ENCODE measurements at regions not wholly inside any gene's neighbourhood (a gene's known extent, or its start where the extent isn't known, plus 50 kb on each side); places are given as distances from the start of the nearest gene placed in this dataset.

DNA sequence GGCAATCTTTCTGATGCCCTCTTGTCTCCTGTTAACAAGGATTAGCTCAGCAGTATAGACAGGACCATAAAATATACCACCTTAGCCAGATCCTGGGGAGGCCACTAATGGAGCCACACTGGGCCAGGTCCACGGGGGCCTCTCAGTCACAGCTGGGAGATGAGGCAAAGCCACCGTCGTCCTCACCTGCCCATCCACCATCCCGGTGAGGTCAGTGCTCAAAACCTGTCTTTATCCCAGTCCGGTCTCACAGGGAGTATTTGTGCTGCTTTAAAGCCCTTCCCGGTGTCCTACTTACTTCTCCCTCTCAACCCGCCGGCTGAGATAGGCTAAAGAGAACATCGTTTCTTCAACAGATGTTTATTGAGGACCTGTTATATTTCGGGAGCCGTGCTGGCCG, 104.3 kb downstream of the EDN3 start:
- no peak for DNase-seq

DNA sequence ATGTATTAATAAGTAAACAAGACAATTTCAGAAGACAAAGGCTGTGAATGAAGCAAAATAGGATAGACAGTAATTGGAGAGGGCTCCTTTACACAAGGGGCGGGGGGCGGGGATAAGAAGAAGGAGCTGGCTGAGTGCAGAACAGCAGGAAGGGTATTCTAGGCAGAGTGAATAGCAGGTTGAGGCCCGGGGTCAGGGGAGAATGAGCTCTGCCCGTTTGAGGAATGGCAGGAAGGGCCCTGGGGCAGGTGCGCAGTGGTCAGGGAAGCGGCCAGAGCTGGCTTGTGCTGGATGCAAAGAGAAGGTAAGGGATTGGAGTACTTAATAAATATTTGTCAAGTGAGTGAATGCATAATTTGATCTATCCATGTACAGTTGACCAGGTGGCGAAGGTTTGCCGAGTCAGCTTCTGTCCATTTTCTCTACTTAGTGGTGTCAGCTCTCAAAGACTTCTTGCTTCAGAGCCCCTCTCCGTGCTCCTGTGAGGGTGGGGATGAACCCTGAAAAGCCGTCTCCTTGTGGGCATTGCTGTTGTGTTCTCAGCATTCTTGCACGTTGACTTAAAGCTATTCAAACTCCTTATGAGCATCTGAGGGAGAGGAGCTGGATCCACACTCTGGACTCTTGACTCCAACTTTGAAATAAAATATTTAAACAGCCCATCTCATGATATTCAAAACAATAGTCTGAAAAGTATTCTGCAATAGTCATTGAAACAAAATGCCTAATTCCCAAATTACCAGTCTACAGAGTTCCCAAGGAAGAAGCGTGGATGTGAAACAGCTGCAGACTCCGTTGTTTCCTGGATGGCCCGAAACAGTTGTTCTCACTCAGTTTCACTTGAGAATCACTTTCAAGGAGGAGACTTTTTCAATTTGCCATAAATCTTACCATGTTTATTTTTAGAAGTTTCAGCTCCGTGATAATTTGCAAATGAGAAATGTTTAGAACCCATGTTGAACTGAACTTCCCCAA, 105.1 kb downstream of the EDN3 start:
- DNase-seq, result no peak

DNA sequence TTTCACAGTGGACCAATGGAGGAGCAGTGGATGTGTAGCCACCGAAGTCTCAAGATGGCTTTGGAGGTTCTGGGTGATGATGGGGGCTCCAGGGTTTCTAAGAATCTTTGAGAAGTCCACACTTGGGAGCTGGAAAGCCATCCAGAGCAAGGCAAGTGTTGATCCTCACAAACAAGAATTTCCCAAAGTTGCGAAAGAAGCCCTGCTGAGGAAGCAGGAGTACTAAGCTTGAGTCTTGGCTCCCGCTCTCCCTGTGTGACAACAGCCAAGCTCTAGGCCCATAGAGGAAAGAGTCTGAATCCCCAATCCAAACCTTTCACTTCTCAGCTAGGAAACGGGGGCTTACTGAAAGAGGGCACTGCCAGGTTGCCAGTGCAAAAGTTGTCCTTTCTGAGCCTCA, 106.0 kb downstream of the EDN3 start:
- DNase-seq, result peak in 1 of 3 donors; percentile 15

DNA sequence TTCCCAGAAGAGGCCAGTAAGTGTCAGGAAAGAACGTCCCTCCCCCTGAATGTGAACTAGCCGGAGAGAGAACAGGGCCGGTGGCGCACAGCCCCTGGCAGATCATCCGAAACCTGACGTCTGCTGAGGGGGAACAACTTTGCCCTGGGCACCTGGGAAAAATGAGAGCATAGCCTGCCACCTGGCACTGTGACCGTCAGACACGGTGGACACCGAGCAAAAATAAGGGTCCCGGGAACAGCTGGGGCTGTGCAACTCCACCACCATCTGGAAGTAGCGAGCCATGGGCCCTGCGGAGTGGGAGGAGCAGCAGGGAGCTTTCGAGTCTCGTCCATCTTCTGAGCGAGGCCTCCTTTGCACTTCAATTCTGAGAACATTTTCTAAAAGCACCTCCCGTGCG, 110.8 kb downstream of the EDN3 start:
- no peak for DNase-seq

DNA sequence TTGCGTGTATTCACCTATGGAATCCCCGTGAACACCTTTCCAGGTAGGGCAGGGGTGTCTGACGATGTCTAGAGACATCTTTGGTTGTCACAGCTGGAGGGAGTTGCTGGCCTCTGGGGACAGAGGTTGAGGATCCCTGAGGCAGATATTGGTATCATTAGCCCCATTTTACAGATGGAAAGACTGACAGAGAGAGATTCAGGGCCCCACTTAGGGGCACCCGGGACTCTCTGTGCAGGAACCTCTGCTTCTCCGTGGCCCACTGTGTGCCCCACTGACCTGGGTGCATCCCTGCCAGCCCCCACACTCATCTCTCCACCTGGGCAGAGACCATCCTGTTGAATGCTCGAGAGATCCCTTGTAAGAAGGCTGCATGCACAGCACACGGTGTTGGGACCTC, 111.2 kb downstream of the EDN3 start:
- no peak for DNase-seq

DNA sequence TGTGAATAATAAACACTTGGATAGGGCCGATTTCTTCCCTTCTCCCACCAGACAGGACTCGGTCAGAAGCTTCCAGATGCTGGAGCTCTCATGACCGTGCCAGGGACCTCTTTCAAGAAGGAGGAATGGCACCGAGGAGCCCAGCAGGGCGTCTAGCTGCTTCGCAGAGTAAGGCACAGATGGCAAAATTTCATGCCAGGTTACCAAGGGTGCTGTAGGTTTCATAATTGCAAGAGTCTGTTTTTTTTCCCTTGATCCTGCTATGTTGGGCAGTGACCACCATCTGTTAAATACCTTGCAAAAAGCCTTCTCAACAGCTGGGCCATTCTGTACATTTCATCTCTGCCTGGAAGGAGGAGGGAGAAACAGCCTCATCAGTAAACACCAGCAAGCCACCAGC, 111.8 kb downstream of the EDN3 start:
- no peak for DNase-seq

DNA sequence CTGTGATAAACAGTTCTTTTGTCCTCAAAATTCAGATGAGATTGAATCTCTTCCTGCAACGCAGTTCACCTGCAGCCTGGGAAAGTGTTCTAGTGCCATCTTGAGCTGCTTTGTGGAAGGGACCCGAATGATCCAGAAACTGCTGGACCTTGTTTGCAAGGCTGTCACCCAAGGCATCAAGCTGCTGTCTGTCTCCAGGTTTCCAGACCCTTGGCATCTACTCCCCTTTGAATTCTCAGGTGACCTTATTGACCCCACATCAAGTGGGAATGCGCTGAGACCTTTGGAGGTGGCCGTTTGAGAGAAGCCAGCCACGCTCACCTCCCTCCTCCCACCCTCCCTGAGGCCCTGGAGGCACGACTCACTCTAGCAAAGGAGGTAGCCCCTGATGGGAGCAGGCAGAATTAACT, 112.5 kb downstream of the EDN3 start:
- no peak for DNase-seq

DNA sequence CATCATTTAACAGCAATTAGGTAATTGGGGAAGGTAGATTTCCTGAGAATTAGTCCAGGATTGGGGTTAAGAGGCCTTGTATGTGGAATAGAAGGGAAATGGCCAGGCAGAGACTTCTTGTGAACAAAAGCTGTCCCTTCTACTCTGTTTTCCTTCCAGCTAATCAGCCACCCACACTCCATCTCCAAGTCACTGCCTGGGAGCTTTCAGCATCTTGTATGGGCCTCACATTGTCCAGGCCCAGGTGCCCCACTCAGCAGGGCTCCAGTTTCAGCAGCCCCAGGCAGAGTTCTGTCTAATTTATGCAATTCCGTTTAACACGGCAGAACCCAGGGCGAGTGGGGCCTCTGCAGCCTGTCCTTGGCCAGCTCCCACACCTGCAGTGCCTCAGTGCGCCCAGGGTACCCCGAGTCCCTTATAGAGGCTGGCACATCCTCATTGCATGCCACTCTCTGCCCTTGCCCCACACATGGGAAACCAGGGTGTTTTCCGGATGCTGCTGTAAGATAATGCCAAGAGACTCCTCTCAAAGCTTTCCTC, 113.0 kb downstream of the EDN3 start:
- no peak for DNase-seq

DNA sequence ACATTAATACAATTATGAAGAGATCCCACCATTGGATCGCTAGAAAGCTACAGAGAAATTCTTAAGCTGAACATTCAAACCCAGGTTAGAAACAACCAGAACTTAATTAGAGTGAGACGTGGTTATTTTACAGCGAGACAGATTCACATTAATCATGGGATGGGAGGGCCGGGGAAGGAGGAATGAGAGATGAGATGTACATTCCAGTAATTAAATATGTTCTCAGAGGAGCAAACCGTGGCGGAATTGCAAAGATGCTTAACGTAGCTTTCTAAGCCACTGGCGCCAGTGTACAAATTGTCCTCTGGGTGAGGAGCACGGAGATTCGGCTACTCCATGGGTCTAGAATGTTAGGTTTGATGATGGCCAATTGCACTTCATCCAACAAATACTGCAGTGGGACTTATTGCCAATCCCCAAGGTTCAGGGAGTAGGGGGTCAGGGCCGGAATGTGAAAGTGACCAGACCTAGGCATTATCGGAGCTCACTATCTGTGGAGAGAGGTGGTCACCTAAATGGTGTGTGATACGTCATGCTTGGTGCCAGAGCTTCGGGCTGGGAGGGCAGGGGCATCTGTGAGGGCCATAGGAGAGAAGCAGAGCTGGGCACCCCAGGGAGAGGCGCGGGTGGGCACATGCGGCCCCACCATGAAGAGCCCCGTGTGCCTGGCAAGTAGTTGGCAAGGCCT, 114.7 kb downstream of the EDN3 start:
- DNase-seq, result no peak

DNA sequence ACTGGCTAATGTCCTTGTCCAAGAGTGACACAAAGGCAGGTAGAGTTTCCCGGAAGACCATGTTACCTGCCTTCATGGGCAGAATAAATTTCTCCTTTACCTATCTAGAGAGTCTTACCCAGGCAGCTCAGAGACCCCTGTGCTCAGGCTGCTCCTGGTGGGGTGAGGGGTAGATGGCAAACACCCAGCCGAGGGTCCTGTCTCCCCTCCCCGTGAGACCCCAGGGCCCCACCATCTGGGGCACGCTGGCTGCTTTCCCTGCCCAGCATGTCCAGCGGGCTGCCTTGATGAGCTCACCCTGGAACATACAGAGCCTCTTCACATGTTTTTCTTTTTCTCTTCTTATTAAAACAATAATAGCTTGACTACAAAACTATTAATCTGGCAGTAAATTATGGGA, 116.5 kb downstream of the EDN3 start:
- no peak for DNase-seq

DNA sequence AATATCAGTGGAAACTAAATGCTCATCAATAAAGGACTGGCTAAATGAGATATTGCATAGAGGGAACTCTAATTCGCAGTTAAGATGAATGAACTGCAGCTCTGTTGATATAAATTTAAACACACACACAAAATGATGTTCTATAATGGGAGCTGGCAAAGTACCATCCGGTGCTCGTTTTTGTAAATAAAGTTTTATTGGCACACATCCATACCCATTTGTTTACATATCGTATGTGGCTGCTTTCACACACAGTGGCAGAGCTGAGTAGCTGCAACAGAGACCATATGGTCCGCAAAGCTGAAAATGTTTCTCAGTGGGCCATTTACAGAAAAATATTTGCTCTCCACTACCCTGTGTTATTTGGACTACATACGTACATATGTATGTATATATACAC, 120.7 kb downstream of the EDN3 start:
- no peak for DNase-seq

DNA sequence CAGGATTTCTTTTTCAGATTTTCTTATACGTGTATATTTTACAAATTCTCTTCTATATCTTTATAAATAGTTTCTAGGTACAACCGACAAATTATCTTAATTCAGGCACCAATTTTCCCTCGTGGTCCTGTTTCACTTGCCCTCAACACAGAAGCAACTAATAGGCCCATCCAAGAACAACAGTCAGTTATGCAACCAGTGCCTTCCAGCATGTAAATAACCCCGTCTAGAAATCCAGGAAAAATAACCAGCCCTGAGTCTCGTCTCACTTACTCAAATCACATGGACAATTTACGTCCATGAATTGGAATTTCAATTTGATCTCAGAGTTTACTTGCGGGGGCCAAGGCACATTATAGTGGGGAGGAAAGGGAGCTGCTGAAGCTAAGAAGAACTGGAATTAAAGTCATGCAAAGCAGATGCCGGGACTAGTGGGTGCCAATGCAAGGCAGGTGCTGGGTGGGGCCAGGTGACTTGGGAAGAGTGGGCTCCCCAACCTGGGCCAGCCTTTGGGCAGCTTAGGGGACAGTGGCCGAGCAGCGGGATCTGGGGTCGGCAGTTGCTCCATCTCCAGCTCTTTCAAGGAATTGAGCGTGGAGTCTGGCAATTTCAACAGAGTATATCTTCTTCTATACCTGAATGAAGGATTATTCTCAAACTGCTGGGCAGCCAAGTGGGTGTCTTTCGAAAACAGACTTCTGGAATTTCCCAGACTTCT, 121.7 kb downstream of the EDN3 start:
- DNase-seq, result no peak

DNA sequence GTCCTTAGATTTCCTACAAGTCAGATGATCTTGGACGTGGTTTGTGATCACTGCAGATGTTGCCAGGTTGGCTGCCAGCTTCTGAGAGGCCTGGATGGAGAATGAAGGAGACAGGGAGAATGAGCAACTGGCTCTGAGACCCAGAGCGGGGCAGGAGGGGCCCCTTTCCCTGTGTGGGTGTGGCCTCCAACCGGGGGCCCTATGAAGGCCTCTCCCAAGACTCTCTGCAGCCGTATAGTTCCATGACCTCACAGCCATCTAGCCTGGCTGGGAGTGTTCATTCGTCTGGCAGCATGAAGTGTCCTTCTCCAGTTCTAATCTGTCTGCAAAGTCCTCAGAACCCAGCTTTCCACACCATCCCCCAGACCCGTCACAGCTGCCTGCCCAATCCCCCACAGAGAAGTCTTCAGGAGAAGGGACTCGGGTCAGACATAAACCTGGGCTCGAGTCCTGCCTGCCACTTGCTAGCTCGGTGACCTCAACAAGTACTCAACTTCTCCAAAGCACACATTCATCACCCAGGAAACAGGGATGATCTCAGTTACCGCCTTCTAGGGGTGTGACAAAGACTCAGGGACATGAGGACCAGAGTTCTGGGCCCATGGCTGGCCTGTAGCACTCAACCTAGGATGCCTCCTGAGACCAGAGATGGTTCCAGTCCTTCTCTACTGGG, 122.6 kb downstream of the EDN3 start:
- DNase-seq, result peak; percentile 14 to 37 (median 25)

DNA sequence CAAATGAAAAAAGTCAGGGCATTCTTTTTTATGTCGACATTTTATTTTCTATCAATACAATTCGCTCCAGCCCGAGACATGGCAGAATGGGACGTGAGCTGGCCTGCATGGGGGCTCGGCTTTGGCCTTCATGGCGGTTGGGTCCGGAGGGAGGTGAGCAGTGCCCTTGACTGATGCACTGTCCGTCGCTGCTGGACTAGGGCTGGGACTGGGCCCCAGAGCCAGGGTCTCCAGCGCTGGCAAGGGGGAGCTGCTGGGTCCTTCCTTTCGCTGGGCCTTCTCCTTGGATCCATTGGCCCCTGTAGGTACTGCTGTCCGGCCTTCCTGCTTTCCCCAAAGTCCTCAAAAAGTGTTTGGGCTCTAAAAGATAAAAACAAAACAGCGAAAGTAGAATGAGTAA, 124.6 kb downstream of the EDN3 start:
- DNase-seq, result no peak

DNA sequence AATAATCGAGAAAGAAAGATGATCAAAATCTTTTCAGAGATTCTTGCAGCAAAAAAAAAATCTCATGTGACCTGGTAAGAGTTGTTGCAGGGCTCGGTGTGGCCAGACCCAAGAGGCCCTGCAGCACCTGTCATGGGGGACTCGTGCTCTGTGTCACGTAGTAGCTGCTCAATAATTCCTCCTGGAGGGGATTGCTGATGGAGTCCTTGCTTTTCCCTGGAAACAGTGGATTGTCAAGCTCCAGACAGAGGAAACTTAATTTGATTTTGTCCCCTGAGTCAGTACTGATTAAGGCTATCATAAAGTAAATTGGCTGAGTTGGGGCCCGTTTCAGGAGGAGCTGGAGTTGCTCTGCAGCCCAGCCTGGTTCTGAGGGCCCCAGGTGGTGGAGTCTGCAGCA, 125.2 kb downstream of the EDN3 start:
- DNase-seq, result no peak

DNA sequence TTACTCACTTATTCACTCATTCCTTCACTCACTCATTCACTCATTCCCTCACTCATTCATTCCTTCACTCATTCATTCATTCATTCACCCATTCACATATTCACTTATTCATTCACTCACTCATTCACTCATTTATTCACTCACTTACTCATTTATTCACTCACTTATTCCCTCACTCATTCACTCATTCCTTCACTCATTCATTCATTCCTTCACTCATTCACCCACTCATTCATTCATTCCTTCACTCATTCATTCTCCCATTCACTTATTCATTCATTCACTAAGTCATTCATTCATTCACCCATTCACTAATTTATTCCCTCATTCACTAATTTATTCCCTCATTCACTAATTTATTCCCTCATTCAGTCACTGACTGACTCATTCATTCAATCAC, 127.6 kb downstream of the EDN3 start:
- no peak for DNase-seq

DNA sequence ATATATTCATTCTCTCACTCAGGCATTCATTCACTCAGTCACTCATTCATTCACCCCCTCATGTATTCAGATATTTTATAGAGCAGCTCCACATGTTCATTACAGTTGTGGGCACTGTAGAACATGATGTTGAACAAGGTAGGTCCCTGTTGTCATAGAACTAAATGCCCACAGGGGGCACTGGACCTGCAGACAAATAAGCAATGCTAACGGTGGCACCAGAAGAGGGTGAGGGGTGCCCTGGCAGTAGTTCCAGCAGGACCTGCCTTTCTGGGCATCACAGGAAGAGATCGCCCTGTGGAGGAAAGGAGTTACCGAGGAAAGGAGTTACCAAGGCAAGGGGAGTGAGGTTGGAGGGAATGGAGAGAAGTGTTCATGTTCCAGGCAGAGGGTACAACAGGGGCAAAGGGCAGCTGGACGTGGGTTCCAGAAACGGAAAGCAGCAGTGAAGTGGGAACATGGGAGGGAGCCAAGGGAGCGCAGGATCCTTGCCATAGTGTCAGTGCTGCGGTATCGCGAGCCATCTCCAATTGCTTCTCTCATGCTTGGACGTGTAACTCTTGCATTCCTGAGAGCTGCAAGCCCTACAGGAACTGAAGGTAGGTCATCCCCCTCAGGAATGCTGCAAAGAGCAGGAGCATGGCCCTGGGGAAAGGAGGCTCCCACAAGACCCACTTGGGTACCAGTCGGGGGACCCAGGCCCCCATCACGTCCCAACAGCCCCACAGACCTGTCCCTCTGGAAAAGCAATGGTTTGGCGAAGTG, 128.2 kb downstream of the EDN3 start:
- peak in 2 of 3 donors; percentile 9 to 18 for DNase-seq

DNA sequence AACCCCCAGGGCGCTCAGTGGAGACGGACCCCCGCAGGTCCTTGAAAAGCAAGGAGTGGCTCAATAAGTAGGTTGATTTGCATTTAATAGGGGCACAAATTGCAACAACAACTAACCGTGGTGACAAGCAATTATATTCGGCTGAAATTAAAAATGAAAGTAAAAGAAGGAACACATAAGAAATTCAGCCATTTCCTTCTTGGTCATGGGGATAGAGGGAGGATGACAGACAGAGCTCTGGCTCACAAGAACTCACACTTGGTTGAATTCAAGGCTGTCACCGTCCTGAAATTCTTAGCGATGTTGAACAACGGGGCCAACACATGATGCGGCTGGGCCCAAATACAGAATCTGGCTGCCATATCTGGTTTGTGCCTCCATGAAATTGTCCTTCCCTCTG, 129.0 kb downstream of the EDN3 start:
- peak; percentile 37 to 54 (median 50) for DNase-seq

DNA sequence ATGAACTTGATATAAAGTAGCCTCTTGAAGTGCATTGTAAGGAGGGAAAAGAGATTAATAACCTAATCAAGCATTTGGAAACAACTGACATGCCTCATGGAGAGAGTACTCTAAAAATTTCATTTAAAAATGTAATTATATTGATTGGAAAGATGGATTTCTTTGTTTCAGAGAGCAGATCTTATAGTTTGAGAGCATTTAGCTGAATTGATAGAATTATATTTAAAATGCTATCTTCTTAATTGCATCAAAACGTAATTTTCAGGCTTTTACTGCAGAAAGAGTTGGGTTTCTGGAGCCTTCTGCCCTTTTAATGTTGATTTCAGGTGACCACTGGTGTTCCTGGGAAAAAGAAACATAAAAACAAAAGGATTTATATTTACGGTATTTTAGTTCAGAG, 130.6 kb downstream of the EDN3 start:
- DNase-seq, result no peak

DNA sequence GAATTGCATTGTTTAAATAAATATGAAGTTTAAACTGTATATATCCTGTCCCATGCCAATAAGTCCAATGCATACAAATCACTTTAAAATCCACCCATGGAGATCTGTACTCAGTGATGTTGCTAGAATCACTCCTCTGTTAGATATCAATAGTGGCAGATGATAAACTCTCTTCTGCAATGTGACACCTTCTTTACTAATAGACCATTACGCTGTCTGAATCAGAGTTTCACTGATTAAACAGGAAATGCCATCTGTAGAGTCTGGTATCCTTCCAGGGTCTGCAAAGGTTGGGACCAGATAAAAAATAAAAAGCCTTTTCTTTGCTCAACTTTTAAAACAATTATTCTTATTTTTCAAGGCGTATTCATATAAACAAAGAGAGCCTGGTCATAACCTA, 134.5 kb downstream of the EDN3 start:
- DNase-seq, result no peak

DNA sequence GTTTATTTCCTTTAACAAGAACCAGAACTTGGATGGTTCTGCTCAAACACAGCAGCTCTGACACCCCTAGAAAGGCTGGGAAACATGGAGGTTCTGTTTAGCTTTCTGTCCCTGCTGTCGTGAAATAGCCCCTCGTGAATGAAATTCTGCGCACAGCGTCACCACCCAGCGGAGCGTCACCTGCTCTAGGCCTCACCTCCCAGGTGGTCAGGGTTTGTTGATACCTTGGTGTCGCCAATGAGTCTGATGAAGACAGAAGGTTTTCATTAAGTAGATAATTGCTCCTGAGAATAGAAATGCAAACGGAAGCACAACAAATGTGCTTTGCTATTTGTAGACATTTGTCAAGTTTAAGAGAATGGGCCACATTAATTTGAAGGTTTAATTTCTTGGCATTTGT, 135.1 kb downstream of the EDN3 start:
- no peak for DNase-seq

DNA sequence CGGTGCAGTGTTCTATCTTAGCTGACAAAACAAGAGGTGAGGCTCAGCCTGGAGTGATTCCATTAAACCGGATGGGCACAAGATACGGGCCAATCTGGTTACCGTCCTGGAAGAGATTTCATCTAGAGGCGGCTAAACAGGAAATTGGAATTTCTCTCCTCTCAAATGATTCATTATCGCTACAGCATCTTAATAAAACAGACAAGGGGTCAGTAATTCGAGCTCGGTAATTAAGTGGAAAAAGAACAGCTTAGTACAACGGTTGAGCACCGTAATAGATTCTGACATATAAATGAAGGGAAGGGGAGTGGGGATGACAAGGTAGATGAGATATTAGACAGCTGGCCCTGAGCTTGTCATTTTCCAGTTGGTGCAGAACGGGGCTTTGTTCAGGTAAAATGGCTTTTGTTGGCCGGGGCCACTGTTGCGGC, 137.2 kb downstream of the EDN3 start:
- no peak for DNase-seq

Data from suppressor macrophage treated with lipopolysaccharide for 1 hour (primary cell).